ENCODE measurements at regions not wholly inside any gene's neighbourhood (a gene's known extent, or its start where the extent isn't known, plus 50 kb on each side); places are given as distances from the start of the nearest gene placed in this dataset.
"Not testable (repeated sequence)": the region's sequence is repeated elsewhere in the genome, so short reads cannot be mapped to it uniquely, and the experiment has no call there.

- H3K27ac ChIP-seq (ENCODE audit: low read depth in 1 of 3, low read length in 2 of 3); H3K4me1 ChIP-seq (ENCODE audit: control insufficient read depth in 3 of 3, insufficient read depth in 2 of 3, low read depth in 1 of 3, low read length in 2 of 3); H3K36me3 ChIP-seq (ENCODE audit: control insufficient read depth in 3 of 3, insufficient read depth in 2 of 3, low read depth in 1 of 3, low read length in 3 of 3); FAIRE-seq; H3K9me3 ChIP-seq (ENCODE audit: control insufficient read depth in 2 of 2, insufficient read depth in 1 of 2, low read depth in 1 of 2, low read length in 1 of 2); H3K4me3 ChIP-seq (ENCODE audit: low read depth in 1 of 3, low read length in 3 of 3); H3K27me3 ChIP-seq (ENCODE audit: control insufficient read depth in 3 of 3, insufficient read depth in 3 of 3, low read length in 3 of 3); DNase-seq: not testable (repeated sequence)
- 58 to 73% (median 73%) methylated on average over 9 of the region's 9 CpGs for WGBS, 3 donors
Observed at GRCh38 chr4:3919509-3919908, 153.3 kb downstream of the ADRA2C start.

- not testable (repeated sequence) for FAIRE-seq; H3K36me3 ChIP-seq (ENCODE audit: control insufficient read depth in 3 of 3, insufficient read depth in 2 of 3, low read depth in 1 of 3, low read length in 3 of 3); H3K9me3 ChIP-seq (ENCODE audit: control insufficient read depth in 2 of 2, insufficient read depth in 1 of 2, low read depth in 1 of 2, low read length in 1 of 2); H3K4me1 ChIP-seq (ENCODE audit: control insufficient read depth in 3 of 3, insufficient read depth in 2 of 3, low read depth in 1 of 3, low read length in 2 of 3); H3K4me3 ChIP-seq (ENCODE audit: low read depth in 1 of 3, low read length in 3 of 3); H3K27ac ChIP-seq (ENCODE audit: low read depth in 1 of 3, low read length in 2 of 3); DNase-seq; H3K27me3 ChIP-seq (ENCODE audit: control insufficient read depth in 3 of 3, insufficient read depth in 3 of 3, low read length in 3 of 3)
- WGBS, 3 donors: 65 to 92% (median 66%) methylated on average over 3 of the region's 3 CpGs
Observed at GRCh38 chr4:3921902-3922301, 155.7 kb downstream of the ADRA2C start.

- H3K27me3 ChIP-seq (ENCODE audit: control insufficient read depth in 3 of 3, insufficient read depth in 3 of 3, low read length in 3 of 3); DNase-seq; H3K36me3 ChIP-seq (ENCODE audit: control insufficient read depth in 3 of 3, insufficient read depth in 2 of 3, low read depth in 1 of 3, low read length in 3 of 3); H3K4me3 ChIP-seq (ENCODE audit: low read depth in 1 of 3, low read length in 3 of 3); FAIRE-seq; H3K9me3 ChIP-seq (ENCODE audit: control insufficient read depth in 2 of 2, insufficient read depth in 1 of 2, low read depth in 1 of 2, low read length in 1 of 2); H3K27ac ChIP-seq (ENCODE audit: low read depth in 1 of 3, low read length in 2 of 3); H3K4me1 ChIP-seq (ENCODE audit: control insufficient read depth in 3 of 3, insufficient read depth in 2 of 3, low read depth in 1 of 3, low read length in 2 of 3): not testable (repeated sequence)
- 36 to 55% (median 46%) methylated on average over 4 of the region's 4 CpGs for WGBS, 3 donors
Observed at GRCh38 chr4:3925841-3926240, 159.7 kb downstream of the ADRA2C start.

- not testable (repeated sequence) for FAIRE-seq; H3K4me3 ChIP-seq (ENCODE audit: low read depth in 1 of 3, low read length in 3 of 3); H3K4me1 ChIP-seq (ENCODE audit: control insufficient read depth in 3 of 3, insufficient read depth in 2 of 3, low read depth in 1 of 3, low read length in 2 of 3); H3K27me3 ChIP-seq (ENCODE audit: control insufficient read depth in 3 of 3, insufficient read depth in 3 of 3, low read length in 3 of 3); H3K27ac ChIP-seq (ENCODE audit: low read depth in 1 of 3, low read length in 2 of 3); H3K9me3 ChIP-seq (ENCODE audit: control insufficient read depth in 2 of 2, insufficient read depth in 1 of 2, low read depth in 1 of 2, low read length in 1 of 2); DNase-seq; H3K36me3 ChIP-seq (ENCODE audit: control insufficient read depth in 3 of 3, insufficient read depth in 2 of 3, low read depth in 1 of 3, low read length in 3 of 3)
- WGBS, 3 donors: 57 to 69% (median 68%) methylated on average over 10 of the region's 10 CpGs
Observed at GRCh38 chr4:3926271-3926670, 160.1 kb downstream of the ADRA2C start.

GRCh38 chr4:3926969-3927755 lies 161.0 kb downstream of the ADRA2C start:
- not testable (repeated sequence) for DNase-seq, FAIRE-seq
- 63 to 70% (median 67%) methylated on average over 11 of the region's 11 CpGs for WGBS, 3 donors

GRCh38 chr4:3929431-3929830 lies 163.2 kb downstream of the ADRA2C start:
- not testable (repeated sequence) for H3K27me3 ChIP-seq (ENCODE audit: control insufficient read depth in 3 of 3, insufficient read depth in 3 of 3, low read length in 3 of 3); FAIRE-seq; H3K4me1 ChIP-seq (ENCODE audit: control insufficient read depth in 3 of 3, insufficient read depth in 2 of 3, low read depth in 1 of 3, low read length in 2 of 3); H3K27ac ChIP-seq (ENCODE audit: low read depth in 1 of 3, low read length in 2 of 3); H3K36me3 ChIP-seq (ENCODE audit: control insufficient read depth in 3 of 3, insufficient read depth in 2 of 3, low read depth in 1 of 3, low read length in 3 of 3); H3K4me3 ChIP-seq (ENCODE audit: low read depth in 1 of 3, low read length in 3 of 3); H3K9me3 ChIP-seq (ENCODE audit: control insufficient read depth in 2 of 2, insufficient read depth in 1 of 2, low read depth in 1 of 2, low read length in 1 of 2); DNase-seq
- WGBS, 3 donors: 82 to 94% (median 84%) methylated on average over 5 to 8 of the region's 8 CpGs

More at GRCh38 chr4:3926969-3927755, 161.0 kb downstream of the ADRA2C start:
- not testable (repeated sequence) for H3K27ac ChIP-seq (ENCODE audit: low read depth in 1 of 3, low read length in 2 of 3); H3K9me3 ChIP-seq (ENCODE audit: control insufficient read depth in 2 of 2, insufficient read depth in 1 of 2, low read depth in 1 of 2, low read length in 1 of 2); H3K27me3 ChIP-seq (ENCODE audit: control insufficient read depth in 3 of 3, insufficient read depth in 3 of 3, low read length in 3 of 3); H3K4me1 ChIP-seq (ENCODE audit: control insufficient read depth in 3 of 3, insufficient read depth in 2 of 3, low read depth in 1 of 3, low read length in 2 of 3); H3K36me3 ChIP-seq (ENCODE audit: control insufficient read depth in 3 of 3, insufficient read depth in 2 of 3, low read depth in 1 of 3, low read length in 3 of 3); H3K4me3 ChIP-seq (ENCODE audit: low read depth in 1 of 3, low read length in 3 of 3)

GRCh38 chr4:3932734-3933133 lies 166.5 kb downstream of the ADRA2C start:
- FAIRE-seq; H3K27ac ChIP-seq (ENCODE audit: low read depth in 1 of 3, low read length in 2 of 3); H3K27me3 ChIP-seq (ENCODE audit: control insufficient read depth in 3 of 3, insufficient read depth in 3 of 3, low read length in 3 of 3); H3K4me1 ChIP-seq (ENCODE audit: control insufficient read depth in 3 of 3, insufficient read depth in 2 of 3, low read depth in 1 of 3, low read length in 2 of 3); H3K4me3 ChIP-seq (ENCODE audit: low read depth in 1 of 3, low read length in 3 of 3); DNase-seq; H3K9me3 ChIP-seq (ENCODE audit: control insufficient read depth in 2 of 2, insufficient read depth in 1 of 2, low read depth in 1 of 2, low read length in 1 of 2); H3K36me3 ChIP-seq (ENCODE audit: control insufficient read depth in 3 of 3, insufficient read depth in 2 of 3, low read depth in 1 of 3, low read length in 3 of 3): not testable (repeated sequence)
- WGBS, 3 donors: 77 to 86% (median 79%) methylated on average over 7 of the region's 8 CpGs

GRCh38 chr4:3935406-3935805 lies 169.2 kb downstream of the ADRA2C start:
- not testable (repeated sequence) for H3K36me3 ChIP-seq (ENCODE audit: control insufficient read depth in 3 of 3, insufficient read depth in 2 of 3, low read depth in 1 of 3, low read length in 3 of 3); H3K9me3 ChIP-seq (ENCODE audit: control insufficient read depth in 2 of 2, insufficient read depth in 1 of 2, low read depth in 1 of 2, low read length in 1 of 2); H3K4me3 ChIP-seq (ENCODE audit: low read depth in 1 of 3, low read length in 3 of 3); H3K27me3 ChIP-seq (ENCODE audit: control insufficient read depth in 3 of 3, insufficient read depth in 3 of 3, low read length in 3 of 3); H3K4me1 ChIP-seq (ENCODE audit: control insufficient read depth in 3 of 3, insufficient read depth in 2 of 3, low read depth in 1 of 3, low read length in 2 of 3); FAIRE-seq; H3K27ac ChIP-seq (ENCODE audit: low read depth in 1 of 3, low read length in 2 of 3); DNase-seq
- WGBS, 3 donors: 92 to 96% (median 93%) methylated on average over 10 of the region's 10 CpGs

- no peaks in the 10 kb centered on the region for H3K9me3 ChIP-seq (ENCODE audit: control insufficient read depth in 2 of 2, insufficient read depth in 1 of 2, low read depth in 1 of 2, low read length in 1 of 2)
- no peak overlapping the region for H3K27ac ChIP-seq (ENCODE audit: low read depth in 1 of 3, low read length in 2 of 3)
- no peak overlapping the region for H3K4me3 ChIP-seq (ENCODE audit: low read depth in 1 of 3, low read length in 3 of 3)
- H3K4me1 ChIP-seq (ENCODE audit: control insufficient read depth in 3 of 3, insufficient read depth in 2 of 3, low read depth in 1 of 3, low read length in 2 of 3): no peaks in the 10 kb centered on the region
- no peaks in the 10 kb centered on the region for H3K36me3 ChIP-seq (ENCODE audit: control insufficient read depth in 3 of 3, insufficient read depth in 2 of 3, low read depth in 1 of 3, low read length in 3 of 3)
- 77 to 87% (median 85%) methylated on average over 10 to 13 of the region's 13 CpGs for WGBS, 3 donors
- FAIRE-seq (no peak), DNase-seq (no peak)
- H3K27me3 ChIP-seq (ENCODE audit: control insufficient read depth in 3 of 3, insufficient read depth in 3 of 3, low read length in 3 of 3): no peaks in the 10 kb centered on the region
Observed at GRCh38 chr4:3936184-3936583, 170.0 kb downstream of the ADRA2C start.
